ENCODE measurements at regions not wholly inside any gene's neighbourhood (a gene's known extent, or its start where the extent isn't known, plus 50 kb on each side); places are given as distances from the start of the nearest gene placed in this dataset.

GRCh38 chr11:22984045-22984444, 123.8 kb upstream of the CCDC179 start:
- in situ Hi-C loops (cut with HindIII; ENCODE audit: low sequenced_read_pairs) = no loop called here
- no peak overlapping the region for H3K4me3 ChIP-seq (ENCODE audit: low read depth, low read length)
- DNase-seq (ENCODE audit: low read depth) = no peak
- TF ChIP-seq CTCF (IDR thresholded peaks at IDR 0.05; ENCODE audit: low read depth, low read length, missing control alignments) = no peak

- DNase-seq (ENCODE audit: low read depth) = no peak
- H3K4me3 ChIP-seq (ENCODE audit: low read depth, low read length) = no peak overlapping the region
- in situ Hi-C loops (cut with HindIII; ENCODE audit: low sequenced_read_pairs) = no loop called here
- no peak for TF ChIP-seq CTCF (IDR thresholded peaks at IDR 0.05; ENCODE audit: low read depth, low read length, missing control alignments)
Measured at GRCh38 chr11:22989371-22989770, 129.1 kb upstream of the CCDC179 start.

- in situ Hi-C loops (cut with HindIII; ENCODE audit: low sequenced_read_pairs) = no loop called here
- TF ChIP-seq CTCF (IDR thresholded peaks at IDR 0.05; ENCODE audit: low read depth, low read length, missing control alignments) = no peak
- no peak overlapping the region for H3K4me3 ChIP-seq (ENCODE audit: low read depth, low read length)
- no peak for DNase-seq (ENCODE audit: low read depth)
Measured at GRCh38 chr11:22991196-22991595, 130.9 kb upstream of the CCDC179 start.

- in situ Hi-C loops (cut with HindIII; ENCODE audit: low sequenced_read_pairs) = no loop called here
- no peak for TF ChIP-seq CTCF (IDR thresholded peaks at IDR 0.05; ENCODE audit: low read depth, low read length, missing control alignments)
- H3K4me3 ChIP-seq (ENCODE audit: low read depth, low read length) = no peak overlapping the region
- DNase-seq (ENCODE audit: low read depth) = no peak
Measured at GRCh38 chr11:23006730-23007129, 146.5 kb upstream of the CCDC179 start.

GRCh38 chr11:23010790-23011335, 150.6 kb upstream of the CCDC179 start:
- no peak for DNase-seq (ENCODE audit: low read depth)
- in situ Hi-C loops (cut with HindIII; ENCODE audit: low sequenced_read_pairs) = no loop called here
- TF ChIP-seq CTCF (IDR thresholded peaks at IDR 0.05; ENCODE audit: low read depth, low read length, missing control alignments) = no peak
- H3K4me3 ChIP-seq (ENCODE audit: low read depth, low read length) = no peak overlapping the region

- no peak for TF ChIP-seq CTCF (IDR thresholded peaks at IDR 0.05; ENCODE audit: low read depth, low read length, missing control alignments)
- in situ Hi-C loops (cut with HindIII; ENCODE audit: low sequenced_read_pairs) = no loop called here
- DNase-seq (ENCODE audit: low read depth) = no peak
- H3K4me3 ChIP-seq (ENCODE audit: low read depth, low read length) = no peak overlapping the region
Measured at GRCh38 chr11:23012930-23013329, 152.7 kb upstream of the CCDC179 start.

GRCh38 chr11:23013509-23013908, 153.2 kb upstream of the CCDC179 start:
- no peak for DNase-seq (ENCODE audit: low read depth)
- in situ Hi-C loops (cut with HindIII; ENCODE audit: low sequenced_read_pairs) = no loop called here
- H3K4me3 ChIP-seq (ENCODE audit: low read depth, low read length) = no peak overlapping the region

More at GRCh38 chr11:23013509-23013908, 153.2 kb upstream of the CCDC179 start:
- no peak for TF ChIP-seq CTCF (IDR thresholded peaks at IDR 0.05; ENCODE audit: low read depth, low read length, missing control alignments)
